HL-60 (cell line): ENCODE measurements at regions not wholly inside any gene's neighbourhood (a gene's known extent, or its start where the extent isn't known, plus 50 kb on each side); places are given as distances from the start of the nearest gene placed in this dataset.

Experiments
- POLR2AphosphoS5 ChIP-seq: IDR thresholded peaks from 2 replicates; pipeline ENCODE4 v1.6.1; 2012; ENCODE audit warnings: low read depth
- TF ChIP-seq, protein P1 (sequence below): IDR thresholded peaks from one replicate; pipeline ENCODE4 v1.5.1; 2011; ENCODE audit warnings: low read length, control low read depth, inconsistent platforms; ENCODE audit not compliant: insufficient read depth

GRCh38 chr10:62464308-62464707 lies 90.1 kb downstream of the ZNF365 start:
- TF ChIP-seq, protein P1, sequence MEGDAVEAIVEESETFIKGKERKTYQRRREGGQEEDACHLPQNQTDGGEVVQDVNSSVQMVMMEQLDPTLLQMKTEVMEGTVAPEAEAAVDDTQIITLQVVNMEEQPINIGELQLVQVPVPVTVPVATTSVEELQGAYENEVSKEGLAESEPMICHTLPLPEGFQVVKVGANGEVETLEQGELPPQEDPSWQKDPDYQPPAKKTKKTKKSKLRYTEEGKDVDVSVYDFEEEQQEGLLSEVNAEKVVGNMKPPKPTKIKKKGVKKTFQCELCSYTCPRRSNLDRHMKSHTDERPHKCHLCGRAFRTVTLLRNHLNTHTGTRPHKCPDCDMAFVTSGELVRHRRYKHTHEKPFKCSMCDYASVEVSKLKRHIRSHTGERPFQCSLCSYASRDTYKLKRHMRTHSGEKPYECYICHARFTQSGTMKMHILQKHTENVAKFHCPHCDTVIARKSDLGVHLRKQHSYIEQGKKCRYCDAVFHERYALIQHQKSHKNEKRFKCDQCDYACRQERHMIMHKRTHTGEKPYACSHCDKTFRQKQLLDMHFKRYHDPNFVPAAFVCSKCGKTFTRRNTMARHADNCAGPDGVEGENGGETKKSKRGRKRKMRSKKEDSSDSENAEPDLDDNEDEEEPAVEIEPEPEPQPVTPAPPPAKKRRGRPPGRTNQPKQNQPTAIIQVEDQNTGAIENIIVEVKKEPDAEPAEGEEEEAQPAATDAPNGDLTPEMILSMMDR, result no peak
- no peak for TF ChIP-seq POLR2AphosphoS5
